OCI-LY1 (cell line): ENCODE measurements at regions not wholly inside any gene's neighbourhood (a gene's known extent, or its start where the extent isn't known, plus 50 kb on each side); places are given as distances from the start of the nearest gene placed in this dataset.
A peak's percentile ranks its signal among the peaks of the same experiment; 100 is the strongest.

Experiments used
- H2AFZ ChIP-seq: fragments of 200-600 bp; sonication (generic), shearing (Covaris generic); 2 replicates; pipeline ENCODE4 v1.6.0; 2014; ENCODE audit warnings: antibody characterized with exemption, mild to moderate bottlenecking, low read length
- H3F3A ChIP-seq: fragments of 200-600 bp; sonication (generic), shearing (Covaris generic); 2 replicates; pipeline ENCODE4 v1.6.0; 2014; ENCODE audit warnings: mild to moderate bottlenecking, antibody characterized with exemption, low read length, moderate library complexity; ENCODE audit not compliant: insufficient read depth
- H3K27ac ChIP-seq: fragments of 200-600 bp; sonication (generic); 2 replicates; pipeline ENCODE4 v1.5.1; 2014; ENCODE audit warnings: low read length, mixed run types, mild to moderate bottlenecking, low read depth; ENCODE audit not compliant: poor library complexity, severe bottlenecking
- H3K27me3 ChIP-seq: fragments of 200-600 bp; sonication (generic); 2 replicates; pipeline ENCODE4 v1.6.0; 2014; ENCODE audit warnings: antibody characterized with exemption, mild to moderate bottlenecking, low read length, moderate library complexity; ENCODE audit not compliant: insufficient read depth
- H3K36me3 ChIP-seq: fragments of 200-600 bp; sonication (generic); 2 replicates; pipeline ENCODE4 v1.6.1; 2014; ENCODE audit warnings: mild to moderate bottlenecking, antibody characterized with exemption, low read length, moderate library complexity, mixed read lengths; ENCODE audit not compliant: insufficient read depth
- H3K4me1 ChIP-seq: fragments of 200-600 bp; sonication (generic); 2 replicates; pipeline ENCODE4 v1.5.1; 2014; ENCODE audit warnings: mild to moderate bottlenecking, low read length, moderate library complexity; ENCODE audit not compliant: insufficient read depth, severe bottlenecking
- H3K4me2 ChIP-seq: fragments of 200-600 bp; sonication (generic), shearing (Covaris generic); 2 replicates; pipeline ENCODE4 v1.6.1; 2014; ENCODE audit warnings: low read length
- H3K4me3 ChIP-seq: fragments of 200-600 bp; sonication (generic); 2 replicates; pipeline ENCODE4 v1.5.1; 2014; ENCODE audit warnings: low read length, low read depth, mild to moderate bottlenecking, mixed read lengths; ENCODE audit not compliant: poor library complexity, severe bottlenecking
- H3K79me2 ChIP-seq: fragments of 200-600 bp; shearing (Covaris generic); 2 replicates; pipeline ENCODE4 v1.6.1; 2016; ENCODE audit warnings: mixed run types, low read length, mixed read lengths; ENCODE audit not compliant: insufficient read depth
- H3K9ac ChIP-seq: fragments of 200-600 bp; sonication (generic), shearing (Covaris generic); 2 replicates; pipeline ENCODE4 v1.6.1; 2014; ENCODE audit warnings: mild to moderate bottlenecking, low read length, mixed read lengths
- H3K9me2 ChIP-seq: fragments of 200-600 bp; sonication (generic), shearing (Covaris generic); 2 replicates; pipeline ENCODE4 v1.6.1; 2014; ENCODE audit warnings: low read depth, mild to moderate bottlenecking, low read length, mixed read lengths
- H3K9me3 ChIP-seq: fragments of 200-600 bp; shearing (Covaris generic); 2 replicates; pipeline ENCODE4 v1.6.1; 2014; ENCODE audit warnings: low read length, mixed read lengths
- H4K20me1 ChIP-seq: fragments of 200-600 bp; sonication (generic), shearing (Covaris generic); 2 replicates; pipeline ENCODE4 v1.6.0; 2016; ENCODE audit warnings: mild to moderate bottlenecking, low read length; ENCODE audit not compliant: insufficient read depth
- EZH2 ChIP-seq: fragments of 200-600 bp; sonication (generic), shearing (Covaris generic); IDR thresholded peaks from 2 replicates; pipeline ENCODE4 v1.8.0; 2017; ENCODE audit warnings: borderline replicate concordance, mixed run types, mild to moderate bottlenecking, antibody characterized with exemption, low read length, moderate library complexity, mixed read lengths
- TF ChIP-seq, protein P1 (sequence below): fragments of 200-600 bp; sonication (generic), shearing (Covaris generic); IDR thresholded peaks from 2 replicates; pipeline ENCODE4 v1.5.1; 2017; ENCODE audit warnings: mild to moderate bottlenecking, antibody characterized with exemption, low read length, moderate library complexity, mixed read lengths

DNA sequence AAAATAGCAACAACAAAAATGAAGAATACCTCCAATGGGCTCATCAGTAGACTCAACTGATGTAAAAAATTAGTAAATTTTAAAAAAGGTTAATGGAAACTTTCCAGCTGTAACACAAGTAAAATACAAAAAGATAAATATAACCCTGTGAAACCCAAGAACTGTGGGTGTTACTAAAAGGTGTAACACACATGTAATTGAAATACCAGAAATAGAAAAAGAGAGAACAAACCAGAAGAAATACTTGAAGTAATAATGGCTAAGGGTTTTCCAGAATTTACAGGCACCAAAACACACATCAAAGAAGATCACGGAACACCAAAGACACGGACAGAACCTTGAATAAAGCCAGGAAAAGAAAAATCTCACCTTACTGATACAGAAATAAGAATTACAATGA, 590.6 kb upstream of the RAB6C start:
- Histone ChIP-seq H3K79me2 (no peaks in the 10 kb centered on the region), H3K9ac (no peak overlapping the region), H3F3A (no peaks in the 10 kb centered on the region), H3K27me3 (no peaks in the 10 kb centered on the region), H3K4me2 (no peak overlapping the region), H2AFZ (no peak overlapping the region), H3K4me1 (no peaks in the 10 kb centered on the region), H3K27ac (no peak overlapping the region), H3K9me2 (no peaks in the 10 kb centered on the region), H3K36me3 (no peaks in the 10 kb centered on the region), H4K20me1 (no peaks in the 10 kb centered on the region), H3K9me3 (no peaks in the 10 kb centered on the region), H3K4me3 (no peak overlapping the region)
- no peak for TF ChIP-seq EZH2
- TF ChIP-seq, protein P1, sequence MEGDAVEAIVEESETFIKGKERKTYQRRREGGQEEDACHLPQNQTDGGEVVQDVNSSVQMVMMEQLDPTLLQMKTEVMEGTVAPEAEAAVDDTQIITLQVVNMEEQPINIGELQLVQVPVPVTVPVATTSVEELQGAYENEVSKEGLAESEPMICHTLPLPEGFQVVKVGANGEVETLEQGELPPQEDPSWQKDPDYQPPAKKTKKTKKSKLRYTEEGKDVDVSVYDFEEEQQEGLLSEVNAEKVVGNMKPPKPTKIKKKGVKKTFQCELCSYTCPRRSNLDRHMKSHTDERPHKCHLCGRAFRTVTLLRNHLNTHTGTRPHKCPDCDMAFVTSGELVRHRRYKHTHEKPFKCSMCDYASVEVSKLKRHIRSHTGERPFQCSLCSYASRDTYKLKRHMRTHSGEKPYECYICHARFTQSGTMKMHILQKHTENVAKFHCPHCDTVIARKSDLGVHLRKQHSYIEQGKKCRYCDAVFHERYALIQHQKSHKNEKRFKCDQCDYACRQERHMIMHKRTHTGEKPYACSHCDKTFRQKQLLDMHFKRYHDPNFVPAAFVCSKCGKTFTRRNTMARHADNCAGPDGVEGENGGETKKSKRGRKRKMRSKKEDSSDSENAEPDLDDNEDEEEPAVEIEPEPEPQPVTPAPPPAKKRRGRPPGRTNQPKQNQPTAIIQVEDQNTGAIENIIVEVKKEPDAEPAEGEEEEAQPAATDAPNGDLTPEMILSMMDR = no peak

DNA sequence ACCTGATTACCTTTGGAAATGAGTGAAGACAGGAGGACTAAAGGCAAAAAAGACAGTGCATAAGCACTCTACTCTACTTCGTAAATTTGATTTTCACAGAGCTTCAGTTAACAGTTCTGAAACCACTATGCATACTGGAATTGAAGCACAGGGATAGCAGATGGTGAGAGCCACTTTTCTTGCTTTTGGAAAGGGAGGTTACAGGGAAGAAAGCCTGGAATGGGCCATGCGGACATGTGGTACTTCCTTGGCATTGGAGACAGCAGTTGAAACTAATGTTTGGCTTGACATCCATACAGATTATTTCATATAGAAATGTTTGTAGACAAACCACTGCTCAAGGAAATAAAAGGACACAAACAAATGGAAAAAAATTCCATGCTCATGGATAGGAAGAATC, 585.6 kb upstream of the RAB6C start:
- no peak overlapping the region for H2AFZ ChIP-seq
- no peaks in the 10 kb centered on the region for H3F3A ChIP-seq

DNA sequence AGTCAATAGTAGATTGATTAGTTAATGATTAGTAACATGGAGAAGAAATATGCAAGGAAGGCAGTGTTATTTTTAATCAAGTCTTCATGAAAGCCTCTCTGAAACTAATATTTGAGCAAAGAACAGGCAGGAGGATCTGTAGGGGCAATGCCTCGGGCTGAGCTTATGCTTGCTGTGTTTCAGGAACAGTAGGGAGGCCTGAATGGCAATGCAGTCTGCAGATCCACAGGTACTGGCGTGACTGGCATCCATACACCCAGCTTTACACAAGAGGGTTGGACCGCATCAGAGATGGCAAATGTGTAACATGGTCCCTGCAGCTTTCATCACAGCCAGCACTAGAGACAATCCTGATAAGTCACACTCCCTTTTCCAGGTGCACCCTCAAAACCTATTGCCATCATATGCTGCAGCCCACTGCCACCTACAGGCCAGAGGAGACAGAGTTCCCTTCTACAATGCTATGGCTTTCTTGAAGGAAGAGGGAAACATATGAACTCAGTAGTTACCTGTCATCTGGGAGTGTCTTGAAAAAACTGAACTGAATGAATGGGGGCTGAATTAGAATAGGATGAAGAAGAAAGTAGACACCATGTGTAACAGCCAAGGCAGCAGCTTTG, 582.4 kb upstream of the RAB6C start:
- Histone ChIP-seq H3K36me3 (no peaks in the 10 kb centered on the region), H3K9ac (no peak overlapping the region), H3K4me2 (no peak overlapping the region), H3K9me3 (no peaks in the 10 kb centered on the region), H3K4me1 (no peaks in the 10 kb centered on the region), H2AFZ (no peak overlapping the region), H3F3A (no peaks in the 10 kb centered on the region), H4K20me1 (no peaks in the 10 kb centered on the region), H3K9me2 (no peaks in the 10 kb centered on the region), H3K79me2 (no peaks in the 10 kb centered on the region), H3K27ac (no peak overlapping the region), H3K27me3 (no peaks in the 10 kb centered on the region), H3K4me3 (no peak overlapping the region)
- no peak for TF ChIP-seq EZH2
- TF ChIP-seq, protein P1 = peak; percentile 70

More for the DNA sequence above, 585.6 kb upstream of the RAB6C start:
- Histone ChIP-seq H3K27ac (no peak overlapping the region), H3K4me2 (no peak overlapping the region), H3K79me2 (no peaks in the 10 kb centered on the region), H3K9ac (no peak overlapping the region), H3K9me3 (no peaks in the 10 kb centered on the region), H3K4me3 (no peak overlapping the region), H3K4me1 (no peaks in the 10 kb centered on the region), H3K36me3 (no peaks in the 10 kb centered on the region), H3K27me3 (no peaks in the 10 kb centered on the region), H3K9me2 (no peaks in the 10 kb centered on the region), H4K20me1 (no peaks in the 10 kb centered on the region)
- TF ChIP-seq, protein P1 = no peak
- no peak for TF ChIP-seq EZH2
